Breast epithelium (tissue), 3 donors: ENCODE measurements at regions not wholly inside any gene's neighbourhood (a gene's known extent, or its start where the extent isn't known, plus 50 kb on each side); places are given as distances from the start of the nearest gene placed in this dataset.

Source experiments
- CTCF ChIP-seq, 3 donors: fragments of 450-650 bp; IDR thresholded peaks; one replicate each; pipeline ENCODE4 v1.5.1; 2016 to 2017; ENCODE audit warnings: antibody characterized with exemption in 3 of 3, mild to moderate bottlenecking in 3 of 3, moderate library complexity in 3 of 3
- POLR2A ChIP-seq: fragments of 450-650 bp; IDR thresholded peaks from one replicate; pipeline ENCODE4 v1.6.1; 2016; ENCODE audit warnings: antibody characterized with exemption, mild to moderate bottlenecking, moderate library complexity

- TF ChIP-seq POLR2A (no peak), CTCF (IDR thresholded peaks at IDR 0.05) (no peak)
Observed at GRCh38 chr3:158912188-158912587, 110.3 kb downstream of the MFSD1 start.
